22Rv1 (cell line): ENCODE measurements at regions not wholly inside any gene's neighbourhood (a gene's known extent, or its start where the extent isn't known, plus 50 kb on each side); places are given as distances from the start of the nearest gene placed in this dataset.

Experiments
- CTCF ChIP-seq: fragments of 450-650 bp; IDR thresholded peaks from 2 replicates; pipeline ENCODE4 v1.5.1; 2017; ENCODE audit warnings: mild to moderate bottlenecking
- ZFX ChIP-seq: fragments of 450-650 bp; IDR thresholded peaks from 2 replicates; pipeline ENCODE4 v1.6.1; 2017; ENCODE audit warnings: antibody characterized with exemption, borderline replicate concordance

GRCh38 chr2:52141076-52141475 is 1109.1 kb upstream of the NRXN1 start:
- TF ChIP-seq CTCF: no peak
- TF ChIP-seq ZFX: no peak
